ENCODE measurements at regions not wholly inside any gene's neighbourhood (a gene's known extent, or its start where the extent isn't known, plus 50 kb on each side); places are given as distances from the start of the nearest gene placed in this dataset.

GRCh38 chr1:234980645-234981396, 147.8 kb downstream of the TOMM20 start:
- TF ChIP-seq POLR2A (IDR thresholded peaks at IDR 0.05) (no peak), CTCF (IDR thresholded peaks at IDR 0.05) (no peak)
